ENCODE measurements at regions not wholly inside any gene's neighbourhood (a gene's known extent, or its start where the extent isn't known, plus 50 kb on each side); places are given as distances from the start of the nearest gene placed in this dataset.

- Histone ChIP-seq H3K4me1 (ENCODE audit: control insufficient read depth in 2 of 2, insufficient read depth in 2 of 2, low read length in 2 of 2) (no peaks in the 10 kb centered on the region), H3K9ac (ENCODE audit: low read length) (no peak overlapping the region), H2AFZ (ENCODE audit: insufficient read depth, low read depth, low read length, poor library complexity, severe bottlenecking) (no peak overlapping the region), H3K4me2 (replicated peaks; ENCODE audit: low read depth, low read length, poor library complexity, severe bottlenecking) (no peak overlapping the region), H3K27me3 (replicated peaks in 1 of 4; ENCODE audit: control extremely low read depth in 1 of 4, control insufficient read depth in 3 of 4, insufficient read depth in 4 of 4, low read length in 3 of 4) (no peaks in the 10 kb centered on the region), H3K4me3 (ENCODE audit: control extremely low read depth in 1 of 5, extremely low read depth in 1 of 5, insufficient read depth in 1 of 5, low read depth in 2 of 5, low read length in 4 of 5) (no peak overlapping the region), H3K9me3 (ENCODE audit: control extremely low read depth in 1 of 3, control insufficient read depth in 2 of 3, insufficient read depth in 1 of 3, low read length in 2 of 3) (peaks cover 0 to 3% (median 0%) of the 10 kb centered on the region in 3 donors), H4K20me1 (ENCODE audit: control insufficient read depth, insufficient read depth, low read length, poor library complexity, severe bottlenecking) (no peaks in the 10 kb centered on the region), H3K36me3 (replicated peaks in 1 of 2; ENCODE audit: control extremely low read depth in 1 of 2, control insufficient read depth in 1 of 2, extremely low read depth in 1 of 2, insufficient read depth in 2 of 2, low read length in 1 of 2) (no peaks in the 10 kb centered on the region), H3K79me2 (ENCODE audit: control insufficient read depth, insufficient read depth, low read length) (no peaks in the 10 kb centered on the region), H3K27ac (ENCODE audit: low read length in 2 of 2) (no peak overlapping the region)
- TF ChIP-seq CTCF (IDR thresholded peaks at IDR 0.05), result no peak
- ChIA-PET CTCF (no interaction called here), POLR2A (no interaction called here)
- no peak overlapping the region for H3K4me3 Mint-ChIP-seq
- WGBS (ENCODE audit: insufficient coverage), result 83% methylated on average over 8 of the region's 8 CpGs
- DNase-seq (no peak), ATAC-seq (ENCODE audit: low read depth) (no peak)
- H3K27ac Mint-ChIP-seq, result no peak overlapping the region
- H3K27me3 Mint-ChIP-seq, result no peaks in the 10 kb centered on the region
- intact Hi-C loops (cut with micrococcal nuclease), result no loop called here
- H3K4me1 Mint-ChIP-seq, result no peaks in the 10 kb centered on the region
- no peaks in the 10 kb centered on the region for H3K9me3 Mint-ChIP-seq (ENCODE audit: insufficient read depth)
Measured at GRCh38 chr11:134858783-134859480, 446.9 kb upstream of the B3GAT1 start.

GRCh38 chr11:134857035-134857434, 445.0 kb upstream of the B3GAT1 start:
- H3K4me3 Mint-ChIP-seq, result no peak overlapping the region
- Histone ChIP-seq H3K9ac (ENCODE audit: low read length) (no peak overlapping the region), H3K4me2 (replicated peaks; ENCODE audit: low read depth, low read length, poor library complexity, severe bottlenecking) (no peak overlapping the region), H3K36me3 (replicated peaks in 1 of 2; ENCODE audit: control extremely low read depth in 1 of 2, control insufficient read depth in 1 of 2, extremely low read depth in 1 of 2, insufficient read depth in 2 of 2, low read length in 1 of 2) (no peaks in the 10 kb centered on the region), H3K4me1 (ENCODE audit: control insufficient read depth in 2 of 2, insufficient read depth in 2 of 2, low read length in 2 of 2) (no peaks in the 10 kb centered on the region), H3K9me3 (ENCODE audit: control extremely low read depth in 1 of 3, control insufficient read depth in 2 of 3, insufficient read depth in 1 of 3, low read length in 2 of 3) (peaks cover 0 to 4% (median 0%) of the 10 kb centered on the region in 3 donors), H3K27me3 (replicated peaks in 1 of 4; ENCODE audit: control extremely low read depth in 1 of 4, control insufficient read depth in 3 of 4, insufficient read depth in 4 of 4, low read length in 3 of 4) (no peaks in the 10 kb centered on the region), H3K27ac (ENCODE audit: low read length in 2 of 2) (no peak overlapping the region), H4K20me1 (ENCODE audit: control insufficient read depth, insufficient read depth, low read length, poor library complexity, severe bottlenecking) (no peaks in the 10 kb centered on the region), H2AFZ (ENCODE audit: insufficient read depth, low read depth, low read length, poor library complexity, severe bottlenecking) (no peak overlapping the region), H3K4me3 (ENCODE audit: control extremely low read depth in 1 of 5, extremely low read depth in 1 of 5, insufficient read depth in 1 of 5, low read depth in 2 of 5, low read length in 4 of 5) (no peak overlapping the region), H3K79me2 (ENCODE audit: control insufficient read depth, insufficient read depth, low read length) (no peaks in the 10 kb centered on the region)
- ChIA-PET POLR2A (no interaction called here), CTCF (no interaction called here)
- DNase-seq (no peak), ATAC-seq (ENCODE audit: low read depth) (no peak)
- peaks cover 3% of the 10 kb centered on the region for H3K27me3 Mint-ChIP-seq
- intact Hi-C loops (cut with micrococcal nuclease), result no loop called here
- no peak for TF ChIP-seq EZH2 (IDR thresholded peaks at IDR 0.05; ENCODE audit: borderline replicate concordance, insufficient read depth, low read depth, low read length, poor library complexity, severe bottlenecking)
- no peak for TF ChIP-seq CTCF (IDR thresholded peaks at IDR 0.05)
- H3K27ac Mint-ChIP-seq, result no peak overlapping the region
- no peaks in the 10 kb centered on the region for H3K4me1 Mint-ChIP-seq
- H3K9me3 Mint-ChIP-seq (ENCODE audit: insufficient read depth), result no peaks in the 10 kb centered on the region
- 79% methylated on average over 2 of the region's 4 CpGs for WGBS (ENCODE audit: insufficient coverage)
